ENCODE measurements at regions not wholly inside any gene's neighbourhood (a gene's known extent, or its start where the extent isn't known, plus 50 kb on each side); places are given as distances from the start of the nearest gene placed in this dataset.

- TF ChIP-seq EZH2 (IDR thresholded peaks at IDR 0.05; ENCODE audit: insufficient read depth, poor library complexity, severe bottlenecking) (no peak), EZH2phosphoT487 (IDR thresholded peaks at IDR 0.05; ENCODE audit: insufficient read depth, low read depth) (no peak)
Measured at GRCh38 chr14:98916036-98916435, 356.0 kb downstream of the BCL11B start.

All from GM23248 (cell line).